Astrocyte (in vitro differentiated cells and primary cell): ENCODE measurements at regions not wholly inside any gene's neighbourhood (a gene's known extent, or its start where the extent isn't known, plus 50 kb on each side); places are given as distances from the start of the nearest gene placed in this dataset.

Experiments
- CTCF ChIP-seq: IDR thresholded peaks from 2 replicates; pipeline ENCODE4 v1.5.1; 2011; ENCODE audit warnings: low read depth, mild to moderate bottlenecking, inconsistent platforms, low read length, moderate library complexity; ENCODE audit not compliant: insufficient read depth
- EZH2 ChIP-seq: IDR thresholded peaks from 2 replicates; pipeline ENCODE4 v1.6.1; 2012; ENCODE audit warnings: mild to moderate bottlenecking, low read length, inconsistent platforms; ENCODE audit not compliant: insufficient read depth

DNA sequence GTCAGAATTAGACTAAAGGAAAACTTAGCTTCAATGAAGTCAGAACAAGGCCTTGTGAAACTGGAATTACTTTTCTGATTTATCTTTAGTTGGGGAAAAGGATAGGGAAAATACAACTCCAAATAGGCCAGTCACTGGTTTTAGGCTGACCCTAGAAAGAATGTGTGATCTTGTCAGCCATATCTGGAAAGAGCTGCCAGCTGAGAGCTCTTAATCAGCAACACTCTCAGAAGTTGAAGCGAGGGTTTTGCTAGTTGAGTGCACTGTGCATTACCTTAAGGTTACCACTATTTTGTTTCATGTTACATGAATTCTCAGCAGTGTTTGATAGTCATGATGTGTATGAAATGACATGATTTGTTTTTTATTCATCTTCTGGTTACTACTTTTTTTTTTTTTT is 905.3 kb upstream of the ALCAM start:
- TF ChIP-seq CTCF (no peak), EZH2 (no peak)
